WTC11 (cell line): ENCODE measurements at regions not wholly inside any gene's neighbourhood (a gene's known extent, or its start where the extent isn't known, plus 50 kb on each side); places are given as distances from the start of the nearest gene placed in this dataset.

ENCODE experiments used
- ATAC-seq: fragments of 200-7000 bp; cut with Tn5 transposase; 2 replicates; pipeline ENCODE4 v1.10.0; 2021; ENCODE audit warnings: mild to moderate bottlenecking, moderate library complexity
- CTCF ChIA-PET: fragments of 300-600 bp; sonication (Branson Sonifier 250); formaldehyde crosslinking; loops from one replicate; lab custom pipeline; 2021; ENCODE audit warnings: antibody characterized with exemption; lab: Charles Lee
- POLR2A ChIA-PET: fragments of 350-600 bp; sonication (Branson Sonifier 250); formaldehyde crosslinking; loops from one replicate; lab custom pipeline; 2021; ENCODE audit warnings: antibody characterized with exemption; lab: Charles Lee
- DNase-seq: peaks from one replicate; pipeline ENCODE4 v3.0.0; 2021; ENCODE audit warnings: low spot score
- H3K27ac Mint-ChIP-seq: 2 replicates; pipeline ENCODE4 v1.8.0; 2021; ENCODE audit warnings: mixed read lengths
- H3K27me3 Mint-ChIP-seq: 2 replicates; pipeline ENCODE4 v1.8.0; 2021; ENCODE audit warnings: low read depth, mild to moderate bottlenecking, moderate library complexity, mixed read lengths
- H3K36me3 Mint-ChIP-seq: 2 replicates; pipeline ENCODE4 v1.8.0; 2021; ENCODE audit warnings: mixed read lengths
- H3K4me1 Mint-ChIP-seq: 2 replicates; pipeline ENCODE4 v1.8.0; 2022; ENCODE audit warnings: mixed read lengths
- H3K4me3 Mint-ChIP-seq: 2 replicates; pipeline ENCODE4 v1.8.0; 2021; ENCODE audit warnings: mild to moderate bottlenecking, moderate library complexity, mixed read lengths
- H3K9me3 Mint-ChIP-seq: 2 replicates; pipeline ENCODE4 v1.8.0; 2021; ENCODE audit warnings: mixed read lengths
- AR ChIP-seq: fragments of 250-450 bp; sonication (Bioruptor Pico); IDR thresholded peaks from 2 replicates; pipeline ENCODE4 v1.9.0; 2021; ENCODE audit warnings: mild to moderate bottlenecking
- FOXJ3 ChIP-seq: sonication (generic); formaldehyde crosslinking; IDR thresholded peaks from 2 replicates; pipeline ENCODE4 v1.9.0; 2021; ENCODE audit warnings: missing genetic modification reagents, mild to moderate bottlenecking, borderline replicate concordance
- IRF2 ChIP-seq: sonication (generic); formaldehyde crosslinking; IDR thresholded peaks from 2 replicates; pipeline ENCODE4 v1.8.0; 2022; ENCODE audit warnings: low read depth, missing genetic modification reagents, borderline replicate concordance
- MXD4 ChIP-seq: fragments of 250-450 bp; sonication (Bioruptor Pico); IDR thresholded peaks from 2 replicates; pipeline ENCODE4 v1.8.0; 2021; ENCODE audit warnings: mild to moderate bottlenecking, moderate library complexity, borderline replicate concordance
- TCF7 ChIP-seq: sonication (generic); formaldehyde crosslinking; IDR thresholded peaks from 2 replicates; pipeline ENCODE4 v1.8.0; 2022; ENCODE audit warnings: mild to moderate bottlenecking, low read depth, missing genetic modification reagents, moderate library complexity
- TEAD4 ChIP-seq: sonication (generic); formaldehyde crosslinking; IDR thresholded peaks from 2 replicates; pipeline ENCODE4 v1.8.0; 2022; ENCODE audit warnings: mild to moderate bottlenecking, missing genetic modification reagents
- ZBTB21 ChIP-seq: sonication (generic); formaldehyde crosslinking; IDR thresholded peaks from 2 replicates; pipeline ENCODE4 v1.8.1; 2023; ENCODE audit warnings: mild to moderate bottlenecking, missing genetic modification reagents, borderline replicate concordance
- ZNF232 ChIP-seq: sonication (generic); formaldehyde crosslinking; IDR thresholded peaks from 2 replicates; pipeline ENCODE4 v1.8.0; 2022; ENCODE audit warnings: mild to moderate bottlenecking, missing genetic modification reagents
- TF ChIP-seq, protein P1 (sequence below): sonication (generic); formaldehyde crosslinking; IDR thresholded peaks from 2 replicates; pipeline ENCODE4 v1.8.1; 2022; ENCODE audit warnings: low read depth, missing genetic modification reagents, borderline replicate concordance
- TF ChIP-seq, protein P2 (sequence below): sonication (generic); formaldehyde crosslinking; IDR thresholded peaks from 2 replicates; pipeline ENCODE4 v1.8.0; 2022; ENCODE audit warnings: mild to moderate bottlenecking, missing genetic modification reagents
- TF ChIP-seq, protein P3 (sequence below): sonication (generic); formaldehyde crosslinking; IDR thresholded peaks from 2 replicates; pipeline ENCODE4 v1.8.1; 2022; ENCODE audit warnings: mild to moderate bottlenecking, moderate library complexity, missing genetic modification reagents
- TF ChIP-seq, protein P4 (sequence below): sonication (generic); formaldehyde crosslinking; IDR thresholded peaks from 2 replicates; pipeline ENCODE4 v1.8.1; 2022; ENCODE audit warnings: missing genetic modification reagents, borderline replicate concordance

- TF ChIP-seq, protein P1, sequence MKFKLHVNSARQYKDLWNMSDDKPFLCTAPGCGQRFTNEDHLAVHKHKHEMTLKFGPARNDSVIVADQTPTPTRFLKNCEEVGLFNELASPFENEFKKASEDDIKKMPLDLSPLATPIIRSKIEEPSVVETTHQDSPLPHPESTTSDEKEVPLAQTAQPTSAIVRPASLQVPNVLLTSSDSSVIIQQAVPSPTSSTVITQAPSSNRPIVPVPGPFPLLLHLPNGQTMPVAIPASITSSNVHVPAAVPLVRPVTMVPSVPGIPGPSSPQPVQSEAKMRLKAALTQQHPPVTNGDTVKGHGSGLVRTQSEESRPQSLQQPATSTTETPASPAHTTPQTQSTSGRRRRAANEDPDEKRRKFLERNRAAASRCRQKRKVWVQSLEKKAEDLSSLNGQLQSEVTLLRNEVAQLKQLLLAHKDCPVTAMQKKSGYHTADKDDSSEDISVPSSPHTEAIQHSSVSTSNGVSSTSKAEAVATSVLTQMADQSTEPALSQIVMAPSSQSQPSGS (CRISPR knock-in tag): no peak
- TF ChIP-seq TCF7 (CRISPR knock-in tag): no peak
- TF ChIP-seq AR (CRISPR knock-in tag): no peak
- TF ChIP-seq, all 79 proteins: peak for 0
These were observed 101.5 kb downstream of the BMP4 start (continued) for GRCh38 chr14:53855127-53855526.

- DNase-seq: no peak
- no peak for ATAC-seq
These were observed 105.1 kb downstream of the BMP4 start for GRCh38 chr14:53851394-53852090.

GRCh38 chr14:53850714-53851296 is 105.8 kb downstream of the BMP4 start:
- ChIA-PET POLR2A (no interaction called here), CTCF (no interaction called here)
- no peak overlapping the region; the same call in 1 of the 2 replicates for H3K27ac Mint-ChIP-seq
- TF ChIP-seq FOXJ3 (CRISPR knock-in tag) (no peak), MXD4 (no peak), IRF2 (CRISPR knock-in tag) (no peak), ZNF232 (CRISPR knock-in tag) (no peak), TEAD4 (CRISPR knock-in tag) (no peak)
- TF ChIP-seq, protein P2, sequence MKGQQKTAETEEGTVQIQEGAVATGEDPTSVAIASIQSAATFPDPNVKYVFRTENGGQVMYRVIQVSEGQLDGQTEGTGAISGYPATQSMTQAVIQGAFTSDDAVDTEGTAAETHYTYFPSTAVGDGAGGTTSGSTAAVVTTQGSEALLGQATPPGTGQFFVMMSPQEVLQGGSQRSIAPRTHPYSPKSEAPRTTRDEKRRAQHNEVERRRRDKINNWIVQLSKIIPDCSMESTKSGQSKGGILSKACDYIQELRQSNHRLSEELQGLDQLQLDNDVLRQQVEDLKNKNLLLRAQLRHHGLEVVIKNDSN: no peak
- TF ChIP-seq, protein P3, sequence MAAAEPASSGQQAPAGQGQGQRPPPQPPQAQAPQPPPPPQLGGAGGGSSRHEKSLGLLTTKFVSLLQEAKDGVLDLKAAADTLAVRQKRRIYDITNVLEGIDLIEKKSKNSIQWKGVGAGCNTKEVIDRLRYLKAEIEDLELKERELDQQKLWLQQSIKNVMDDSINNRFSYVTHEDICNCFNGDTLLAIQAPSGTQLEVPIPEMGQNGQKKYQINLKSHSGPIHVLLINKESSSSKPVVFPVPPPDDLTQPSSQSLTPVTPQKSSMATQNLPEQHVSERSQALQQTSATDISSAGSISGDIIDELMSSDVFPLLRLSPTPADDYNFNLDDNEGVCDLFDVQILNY (CRISPR knock-in tag): no peak
- TF ChIP-seq, protein P4, sequence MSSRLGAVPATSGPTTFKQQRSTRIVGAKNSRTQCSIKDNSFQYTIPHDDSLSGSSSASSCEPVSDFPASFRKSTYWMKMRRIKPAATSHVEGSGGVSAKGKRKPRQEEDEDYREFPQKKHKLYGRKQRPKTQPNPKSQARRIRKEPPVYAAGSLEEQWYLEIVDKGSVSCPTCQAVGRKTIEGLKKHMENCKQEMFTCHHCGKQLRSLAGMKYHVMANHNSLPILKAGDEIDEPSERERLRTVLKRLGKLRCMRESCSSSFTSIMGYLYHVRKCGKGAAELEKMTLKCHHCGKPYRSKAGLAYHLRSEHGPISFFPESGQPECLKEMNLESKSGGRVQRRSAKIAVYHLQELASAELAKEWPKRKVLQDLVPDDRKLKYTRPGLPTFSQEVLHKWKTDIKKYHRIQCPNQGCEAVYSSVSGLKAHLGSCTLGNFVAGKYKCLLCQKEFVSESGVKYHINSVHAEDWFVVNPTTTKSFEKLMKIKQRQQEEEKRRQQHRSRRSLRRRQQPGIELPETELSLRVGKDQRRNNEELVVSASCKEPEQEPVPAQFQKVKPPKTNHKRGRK (CRISPR knock-in tag): no peak
- no peak for ATAC-seq
- no peaks in the 10 kb centered on the region for H3K36me3 Mint-ChIP-seq
- no peak overlapping the region for H3K4me3 Mint-ChIP-seq
- DNase-seq: no peak
- H3K4me1 Mint-ChIP-seq: peaks cover 22% of the 10 kb centered on the region
- no peaks in the 10 kb centered on the region for H3K9me3 Mint-ChIP-seq
- no peaks in the 10 kb centered on the region for H3K27me3 Mint-ChIP-seq

More at GRCh38 chr14:53851394-53852090, 105.1 kb downstream of the BMP4 start:
- ChIA-PET CTCF (no interaction called here), POLR2A (no interaction called here)
- no peaks in the 10 kb centered on the region for H3K27me3 Mint-ChIP-seq
- TF ChIP-seq ZBTB21: no peak
- TF ChIP-seq, all 79 proteins: peak for 0
- H3K9me3 Mint-ChIP-seq: no peaks in the 10 kb centered on the region
- H3K4me3 Mint-ChIP-seq: no peak overlapping the region
- no peak overlapping the region for H3K27ac Mint-ChIP-seq
- H3K4me1 Mint-ChIP-seq: peaks cover 22% of the 10 kb centered on the region
- no peaks in the 10 kb centered on the region for H3K36me3 Mint-ChIP-seq
